ENCODE measurements at regions not wholly inside any gene's neighbourhood (a gene's known extent, or its start where the extent isn't known, plus 50 kb on each side); places are given as distances from the start of the nearest gene placed in this dataset.

DNA sequence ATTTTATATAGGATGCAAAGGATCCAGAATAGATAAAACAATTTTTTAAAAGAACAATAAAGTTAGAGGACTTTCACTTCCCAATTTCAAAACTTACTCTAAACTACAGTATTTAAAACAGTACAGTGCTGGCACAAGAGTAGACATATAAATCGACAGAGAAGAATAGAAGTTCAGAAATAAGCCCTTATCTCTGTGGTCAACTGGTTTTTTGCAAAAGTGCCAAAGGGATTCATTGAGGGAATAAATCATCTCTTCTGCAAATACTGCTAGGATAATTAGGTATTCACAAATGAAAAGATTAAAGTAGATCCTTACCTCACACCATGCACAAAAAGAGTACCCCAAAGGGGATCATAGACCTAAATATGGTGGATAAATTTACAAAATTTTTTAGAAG, 431.0 kb upstream of the HTR2A start:
- Mint-ChIP-seq H3K36me3 (ENCODE audit: insufficient read depth in 1 of 3, low read depth in 3 of 3) (no peaks in the 10 kb centered on the region), H3K9me3 (no peaks in the 10 kb centered on the region), H3K4me3 (no peak overlapping the region), H3K27me3 (ENCODE audit: low read depth) (no peaks in the 10 kb centered on the region), H3K27ac (no peak overlapping the region), H3K4me1 (no peaks in the 10 kb centered on the region)
- Histone ChIP-seq H4K91ac (ENCODE audit: insufficient read length, low read depth, low read length) (no peak overlapping the region), H2BK20ac (ENCODE audit: low read depth, low read length, poor library complexity, severe bottlenecking) (no peak overlapping the region), H4K8ac (replicated peaks; ENCODE audit: insufficient read length, low read depth, low read length) (no peak overlapping the region), H3K79me2 (ENCODE audit: insufficient read depth, low read length) (no peaks in the 10 kb centered on the region), H3K27me3 (ENCODE audit: insufficient read depth, low read length) (no peaks in the 10 kb centered on the region), H3K14ac (ENCODE audit: insufficient read depth, low read length) (no peak overlapping the region), H3K18ac (ENCODE audit: insufficient read length, low read depth, low read length) (no peak overlapping the region), H2AK5ac (ENCODE audit: insufficient read length, low read length) (no peak overlapping the region), H3K9me3 (ENCODE audit: control insufficient read depth, low read depth, low read length) (no peaks in the 10 kb centered on the region), H2BK5ac (ENCODE audit: insufficient read length, low read length) (no peak overlapping the region), H2AFZ (ENCODE audit: low read length) (no peak overlapping the region), H2BK12ac (ENCODE audit: insufficient read length, low read depth, low read length) (no peak overlapping the region), H3T11ph (ENCODE audit: low read length) (no peak overlapping the region), H3K4me2 (ENCODE audit: insufficient read depth, insufficient read length, low read length) (no peak overlapping the region), H2BK15ac (ENCODE audit: low read depth, low read length) (no peak overlapping the region), H4K20me1 (ENCODE audit: control insufficient read depth, insufficient read depth, insufficient read length) (no peaks in the 10 kb centered on the region), H3K27ac (ENCODE audit: insufficient read length, low read depth, low read length) (no peak overlapping the region), H3K4ac (ENCODE audit: low read depth, low read length) (no peak overlapping the region), H3K9ac (ENCODE audit: extremely low read depth, insufficient read length, low read length) (no peak overlapping the region), H3K56ac (ENCODE audit: insufficient read length, low read depth, low read length) (no peak overlapping the region), H4K5ac (ENCODE audit: insufficient read length, low read depth, low read length) (no peak overlapping the region), H2BK120ac (ENCODE audit: low read depth, low read length, poor library complexity, severe bottlenecking) (no peak overlapping the region), H3K79me1 (ENCODE audit: insufficient read depth, low read depth, low read length, poor library complexity, severe bottlenecking) (no peaks in the 10 kb centered on the region), H3K23ac (ENCODE audit: insufficient read length, low read depth, low read length) (no peak overlapping the region), H3K23me2 (ENCODE audit: insufficient read length, low read depth, low read length, poor library complexity, severe bottlenecking) (no peaks in the 10 kb centered on the region), H3K4me1 (ENCODE audit: insufficient read depth, low read length) (no peaks in the 10 kb centered on the region)
- no peak for DNase-seq
- TF ChIP-seq, protein P1, sequence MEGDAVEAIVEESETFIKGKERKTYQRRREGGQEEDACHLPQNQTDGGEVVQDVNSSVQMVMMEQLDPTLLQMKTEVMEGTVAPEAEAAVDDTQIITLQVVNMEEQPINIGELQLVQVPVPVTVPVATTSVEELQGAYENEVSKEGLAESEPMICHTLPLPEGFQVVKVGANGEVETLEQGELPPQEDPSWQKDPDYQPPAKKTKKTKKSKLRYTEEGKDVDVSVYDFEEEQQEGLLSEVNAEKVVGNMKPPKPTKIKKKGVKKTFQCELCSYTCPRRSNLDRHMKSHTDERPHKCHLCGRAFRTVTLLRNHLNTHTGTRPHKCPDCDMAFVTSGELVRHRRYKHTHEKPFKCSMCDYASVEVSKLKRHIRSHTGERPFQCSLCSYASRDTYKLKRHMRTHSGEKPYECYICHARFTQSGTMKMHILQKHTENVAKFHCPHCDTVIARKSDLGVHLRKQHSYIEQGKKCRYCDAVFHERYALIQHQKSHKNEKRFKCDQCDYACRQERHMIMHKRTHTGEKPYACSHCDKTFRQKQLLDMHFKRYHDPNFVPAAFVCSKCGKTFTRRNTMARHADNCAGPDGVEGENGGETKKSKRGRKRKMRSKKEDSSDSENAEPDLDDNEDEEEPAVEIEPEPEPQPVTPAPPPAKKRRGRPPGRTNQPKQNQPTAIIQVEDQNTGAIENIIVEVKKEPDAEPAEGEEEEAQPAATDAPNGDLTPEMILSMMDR (conservative IDR thresholded peaks at IDR 0.05), result no peak
- WGBS (ENCODE audit: extremely low coverage, insufficient read length, low lambda C conversion rate), result no CpG with 5 or more reads among the region's 1 CpG

All from H9 (cell line).